Uterus (tissue), 2 donors: ENCODE measurements at regions not wholly inside any gene's neighbourhood (a gene's known extent, or its start where the extent isn't known, plus 50 kb on each side); places are given as distances from the start of the nearest gene placed in this dataset.

ENCODE experiments used
- CTCF ChIP-seq, 4 experiments: fragments of 200-600 bp in 2 of 4; fragments of 450-650 bp in 2 of 4; sonication (generic) in 2 of 4; IDR thresholded peaks; one replicate each; pipeline ENCODE4 v1.5.1; 2016 to 2019; ENCODE audit warnings: antibody characterized with exemption in 4 of 4, mild to moderate bottlenecking in 2 of 4, moderate library complexity in 1 of 4
- POLR2A ChIP-seq, 2 donors: fragments of 450-650 bp; IDR thresholded peaks; one replicate each; pipeline ENCODE4 v1.6.1; 2016; ENCODE audit warnings: antibody characterized with exemption in 2 of 2, mild to moderate bottlenecking in 1 of 2, moderate library complexity in 1 of 2

GRCh38 chr2:67156796-67157195 is 240.3 kb upstream of the ETAA1 start:
- TF ChIP-seq POLR2A (IDR thresholded peaks at IDR 0.05) (no peak), CTCF (IDR thresholded peaks at IDR 0.05) (no peak)
